Calu3 (cell line): ENCODE measurements at regions not wholly inside any gene's neighbourhood (a gene's known extent, or its start where the extent isn't known, plus 50 kb on each side); places are given as distances from the start of the nearest gene placed in this dataset.

Source experiments
- BruUV-seq: library from RNA; stranded (reverse); fragments of 400-500 nt; replicated peaks from 2 replicates; lab custom pipeline; 2021; lab: Mats Ljungman, UMichigan
- CTCF ChIA-PET: fragments of 300-600 bp; sonication (Branson Sonifier 250); formaldehyde crosslinking; loops from one replicate; lab custom pipeline; 2022; ENCODE audit warnings: antibody characterized with exemption; lab: Charles Lee
- DNase-seq: peaks from one replicate; pipeline ENCODE4 v3.0.0; 2022
- H3K27ac Mint-ChIP-seq: one replicate; pipeline ENCODE4 v1.8.0; 2022; ENCODE audit warnings: mixed read lengths; ENCODE audit not compliant: unreplicated experiment
- H3K27me3 Mint-ChIP-seq: one replicate; pipeline ENCODE4 v1.8.0; 2022; ENCODE audit warnings: mixed read lengths; ENCODE audit not compliant: unreplicated experiment
- H3K36me3 Mint-ChIP-seq: one replicate; pipeline ENCODE4 v1.8.0; 2022; ENCODE audit warnings: mild to moderate bottlenecking, moderate library complexity, mixed read lengths; ENCODE audit not compliant: insufficient read depth, unreplicated experiment
- H3K4me1 Mint-ChIP-seq: one replicate; pipeline ENCODE4 v1.8.0; 2022; ENCODE audit warnings: mild to moderate bottlenecking, low read depth, mixed read lengths; ENCODE audit not compliant: unreplicated experiment
- H3K4me3 Mint-ChIP-seq: one replicate; pipeline ENCODE4 v1.8.0; 2022; ENCODE audit warnings: mild to moderate bottlenecking, low read depth, moderate library complexity, mixed read lengths; ENCODE audit not compliant: unreplicated experiment
- H3K9me3 Mint-ChIP-seq: one replicate; pipeline ENCODE4 v1.8.0; 2022; ENCODE audit warnings: low read depth, mixed read lengths; ENCODE audit not compliant: unreplicated experiment
- intact Hi-C: fragments of 100-400 bp; cut with micrococcal nuclease; formaldehyde crosslinking; loops from one replicate; pipeline ENCODE4 v1.10.0; 2022; ENCODE audit not compliant: unreplicated experiment
- TF ChIP-seq, protein P1 (sequence below): fragments of 200-600 bp; IDR thresholded peaks from one replicate; pipeline ENCODE4 v1.8.0; 2022; ENCODE audit warnings: antibody characterized with exemption; ENCODE audit not compliant: unreplicated experiment

DNA sequence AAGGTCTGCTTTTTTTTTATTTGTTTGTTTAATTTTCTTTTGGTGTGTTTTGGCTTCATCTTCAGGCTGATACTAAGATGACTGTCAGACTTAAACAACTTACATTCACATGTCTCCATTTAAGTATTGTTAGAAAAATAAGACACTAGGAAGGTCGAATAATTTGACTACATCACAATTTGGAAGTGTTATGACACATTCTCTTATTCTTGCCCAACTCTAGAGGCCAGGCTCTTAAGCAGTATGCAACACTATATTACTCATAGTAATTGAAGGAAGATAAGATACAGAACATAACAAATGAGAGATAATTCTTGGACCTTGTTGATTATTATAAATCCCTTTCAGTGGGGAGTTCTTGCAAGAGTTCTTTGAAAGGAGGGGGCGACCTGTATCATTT is 295.3 kb upstream of the COL3A1 start:
- BruUV-seq: no TSS peak
- H3K36me3 Mint-ChIP-seq: no peaks in the 10 kb centered on the region
- CTCF ChIA-PET: interaction anchor here (0.8 kb wide), 1 partner anchor 73 kb away, joined by 4 read pairs; no protein-coding TSS in a partner anchor

DNA sequence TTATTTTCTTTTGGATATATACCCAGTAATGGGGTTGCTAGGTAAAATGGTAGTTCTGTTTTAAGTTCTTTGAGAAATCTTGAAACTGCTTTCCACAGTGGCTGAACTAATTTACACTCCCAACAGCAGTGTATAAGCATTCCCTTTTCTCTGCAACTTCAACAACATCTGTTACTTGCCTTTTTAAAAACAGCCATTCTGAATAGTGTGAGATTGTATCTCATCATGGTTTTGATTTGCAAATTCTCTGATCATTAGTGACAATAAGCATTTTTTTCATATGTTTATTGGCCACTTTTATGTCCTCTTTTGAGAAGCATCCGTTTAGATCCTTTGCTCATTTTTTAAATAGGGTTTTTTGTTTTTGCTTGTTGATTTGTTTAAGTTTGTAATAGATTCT is 291.3 kb upstream of the COL3A1 start:
- Mint-ChIP-seq H3K4me1 (peaks cover 12% of the 10 kb centered on the region), H3K4me3 (no peak overlapping the region), H3K27ac (no peak overlapping the region), H3K9me3 (no peaks in the 10 kb centered on the region), H3K36me3 (no peaks in the 10 kb centered on the region), H3K27me3 (no peaks in the 10 kb centered on the region)
- BruUV-seq: no TSS peak
- intact Hi-C loops: no loop called here
- CTCF ChIA-PET: no interaction called here
- DNase-seq: no peak
- TF ChIP-seq, protein P1, sequence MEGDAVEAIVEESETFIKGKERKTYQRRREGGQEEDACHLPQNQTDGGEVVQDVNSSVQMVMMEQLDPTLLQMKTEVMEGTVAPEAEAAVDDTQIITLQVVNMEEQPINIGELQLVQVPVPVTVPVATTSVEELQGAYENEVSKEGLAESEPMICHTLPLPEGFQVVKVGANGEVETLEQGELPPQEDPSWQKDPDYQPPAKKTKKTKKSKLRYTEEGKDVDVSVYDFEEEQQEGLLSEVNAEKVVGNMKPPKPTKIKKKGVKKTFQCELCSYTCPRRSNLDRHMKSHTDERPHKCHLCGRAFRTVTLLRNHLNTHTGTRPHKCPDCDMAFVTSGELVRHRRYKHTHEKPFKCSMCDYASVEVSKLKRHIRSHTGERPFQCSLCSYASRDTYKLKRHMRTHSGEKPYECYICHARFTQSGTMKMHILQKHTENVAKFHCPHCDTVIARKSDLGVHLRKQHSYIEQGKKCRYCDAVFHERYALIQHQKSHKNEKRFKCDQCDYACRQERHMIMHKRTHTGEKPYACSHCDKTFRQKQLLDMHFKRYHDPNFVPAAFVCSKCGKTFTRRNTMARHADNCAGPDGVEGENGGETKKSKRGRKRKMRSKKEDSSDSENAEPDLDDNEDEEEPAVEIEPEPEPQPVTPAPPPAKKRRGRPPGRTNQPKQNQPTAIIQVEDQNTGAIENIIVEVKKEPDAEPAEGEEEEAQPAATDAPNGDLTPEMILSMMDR: no peak

More for the DNA sequence above, 295.3 kb upstream of the COL3A1 start:
- intact Hi-C loops: no loop called here
- H3K4me1 Mint-ChIP-seq: no peaks in the 10 kb centered on the region
- no peak overlapping the region for H3K4me3 Mint-ChIP-seq
- no peak overlapping the region for H3K27ac Mint-ChIP-seq
- H3K27me3 Mint-ChIP-seq: no peaks in the 10 kb centered on the region
- TF ChIP-seq, protein P1: no peak
- H3K9me3 Mint-ChIP-seq: no peaks in the 10 kb centered on the region
- no peak for DNase-seq

DNA sequence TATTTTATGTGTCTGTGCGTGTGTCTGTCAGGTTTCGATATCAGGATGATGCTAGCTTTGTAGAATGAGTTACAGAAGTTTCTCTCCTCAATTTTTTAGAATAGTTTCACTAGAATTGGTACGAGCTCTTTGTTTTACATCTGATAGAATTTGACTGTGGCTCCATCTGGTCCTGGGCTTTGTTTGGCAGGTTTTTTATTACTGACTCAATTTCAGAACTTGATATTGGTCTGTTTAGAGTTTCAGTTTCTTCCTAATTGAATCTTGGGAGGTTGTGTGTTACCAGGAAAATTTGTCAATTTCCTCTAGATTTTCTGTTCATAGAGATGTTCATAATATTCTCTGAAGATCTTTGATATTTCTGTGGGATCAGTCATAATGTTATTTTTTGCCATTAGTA is 289.4 kb upstream of the COL3A1 start:
- no TSS peak for BruUV-seq
- no peaks in the 10 kb centered on the region for H3K36me3 Mint-ChIP-seq
- intact Hi-C loops: no loop called here
- no peaks in the 10 kb centered on the region for H3K27me3 Mint-ChIP-seq
- H3K27ac Mint-ChIP-seq: peak overlapping the region; percentile 73
- CTCF ChIA-PET: no interaction called here
- H3K9me3 Mint-ChIP-seq: no peaks in the 10 kb centered on the region
- no peak for DNase-seq
- H3K4me3 Mint-ChIP-seq: no peak overlapping the region
- TF ChIP-seq, protein P1: no peak
- H3K4me1 Mint-ChIP-seq: peaks cover 12% of the 10 kb centered on the region

DNA sequence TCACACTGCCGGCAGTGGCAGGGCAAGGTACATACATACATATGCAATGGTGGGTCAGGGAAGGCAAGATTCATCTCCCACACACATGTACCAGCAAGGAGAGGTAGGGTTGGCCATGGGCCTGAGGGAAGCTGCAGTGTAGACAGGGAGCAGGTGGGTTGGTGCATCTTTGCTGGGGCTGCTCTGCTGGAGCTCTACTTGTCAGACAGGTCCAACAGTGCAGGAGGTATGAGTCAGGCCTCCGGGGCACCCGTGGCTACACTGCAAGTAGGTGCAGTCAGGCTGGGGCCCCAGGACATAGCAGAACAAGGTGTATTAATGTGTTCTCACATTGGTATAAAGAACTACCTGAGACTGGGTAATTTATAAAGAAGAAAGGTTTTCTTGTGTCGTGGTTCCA is 281.1 kb upstream of the COL3A1 start:
- Mint-ChIP-seq H3K27ac (peak overlapping the region; percentile 9), H3K27me3 (no peaks in the 10 kb centered on the region), H3K4me1 (peaks cover 24% of the 10 kb centered on the region), H3K4me3 (peak overlapping the region; percentile 13), H3K36me3 (no peaks in the 10 kb centered on the region), H3K9me3 (no peaks in the 10 kb centered on the region)
- DNase-seq: peak; percentile 79
- CTCF ChIA-PET: interaction anchor here (1.7 kb wide), 1 partner anchor 13 kb away, joined by 6 read pairs; no protein-coding TSS in a partner anchor
- TF ChIP-seq, protein P1: no peak
- intact Hi-C loops: no loop called here
- BruUV-seq: no TSS peak
